ENCODE measurements at regions not wholly inside any gene's neighbourhood (a gene's known extent, or its start where the extent isn't known, plus 50 kb on each side); places are given as distances from the start of the nearest gene placed in this dataset.

DNA sequence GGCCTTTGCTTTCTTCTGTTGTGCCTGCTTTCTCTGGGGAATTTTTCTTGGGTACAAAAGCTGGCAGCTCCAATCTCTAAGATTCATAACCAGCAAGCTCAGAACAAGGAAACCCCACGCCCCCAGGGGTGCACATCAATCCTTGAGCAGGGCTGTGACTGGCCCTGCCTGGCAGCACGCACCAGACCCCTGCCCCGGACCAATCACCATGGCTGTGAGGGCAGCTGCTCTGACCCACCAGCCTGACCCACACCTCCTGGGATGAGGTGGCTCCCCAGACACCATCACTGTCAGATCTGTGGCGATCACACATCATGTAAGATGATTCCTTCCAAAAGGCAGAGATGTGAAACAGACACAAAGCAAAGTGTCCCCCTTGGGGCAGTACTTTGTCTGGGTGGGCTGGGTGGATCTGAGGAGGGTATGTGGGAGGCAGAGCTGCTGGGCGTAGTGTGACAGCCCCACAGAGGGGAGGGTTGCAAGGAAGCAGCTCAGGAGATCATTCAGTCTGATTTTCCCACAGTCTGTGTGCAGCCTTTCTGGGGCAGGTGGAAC is 175.5 kb upstream of the SHH start:
- WGBS (ENCODE audit: low lambda C conversion rate), result 17% methylated on average over 2 of the region's 5 CpGs
- no peaks in the 10 kb centered on the region for H4K20me1 ChIP-seq (ENCODE audit: insufficient read depth, low read length)
- no peak overlapping the region for H3K27ac ChIP-seq (ENCODE audit: extremely low read length, insufficient read depth, low read length)
- no TSS peak for BruUV-seq (replicated peaks)
- no peaks in the 10 kb centered on the region for H3K79me2 ChIP-seq (ENCODE audit: insufficient read depth, low read length)
- H3K36me3 ChIP-seq (replicated peaks in 1 of 2; ENCODE audit: control insufficient read depth in 1 of 2, insufficient read depth in 2 of 2, low read length in 2 of 2), result no peaks in the 10 kb centered on the region
- H2AFZ ChIP-seq (ENCODE audit: low read length), result no peak overlapping the region
- in situ Hi-C loops (cut with HindIII; ENCODE audit: extremely low pct_ligation_motif_present, low pct_unique_long_range_greater_than_20kb), result no loop called here
- no peak overlapping the region for H3K4me3 ChIP-seq (replicated peaks in 1 of 3; ENCODE audit: insufficient read depth in 1 of 3, low read depth in 2 of 3, low read length in 3 of 3)
- no peak overlapping the region for H3K9ac ChIP-seq (ENCODE audit: insufficient read depth, low read depth, low read length)
- DNase-seq (ENCODE audit: low spot score), result no peak
- FAIRE-seq, result no peak
- H3K4me1 ChIP-seq (ENCODE audit: insufficient read depth, low read length), result no peaks in the 10 kb centered on the region
- TF ChIP-seq, protein P1, sequence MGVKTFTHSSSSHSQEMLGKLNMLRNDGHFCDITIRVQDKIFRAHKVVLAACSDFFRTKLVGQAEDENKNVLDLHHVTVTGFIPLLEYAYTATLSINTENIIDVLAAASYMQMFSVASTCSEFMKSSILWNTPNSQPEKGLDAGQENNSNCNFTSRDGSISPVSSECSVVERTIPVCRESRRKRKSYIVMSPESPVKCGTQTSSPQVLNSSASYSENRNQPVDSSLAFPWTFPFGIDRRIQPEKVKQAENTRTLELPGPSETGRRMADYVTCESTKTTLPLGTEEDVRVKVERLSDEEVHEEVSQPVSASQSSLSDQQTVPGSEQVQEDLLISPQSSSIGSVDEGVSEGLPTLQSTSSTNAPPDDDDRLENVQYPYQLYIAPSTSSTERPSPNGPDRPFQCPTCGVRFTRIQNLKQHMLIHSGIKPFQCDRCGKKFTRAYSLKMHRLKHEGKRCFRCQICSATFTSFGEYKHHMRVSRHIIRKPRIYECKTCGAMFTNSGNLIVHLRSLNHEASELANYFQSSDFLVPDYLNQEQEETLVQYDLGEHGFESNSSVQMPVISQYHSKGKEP (CRISPR knock-in tag; IDR thresholded peaks at IDR 0.05), result no peak
- no peak for TF ChIP-seq ZNF496 (CRISPR knock-in tag; IDR thresholded peaks at IDR 0.05; ENCODE audit: insufficient replicate concordance)
- TF ChIP-seq ZZZ3 (CRISPR knock-in tag; IDR thresholded peaks at IDR 0.05; ENCODE audit: borderline replicate concordance), result no peak
- TF ChIP-seq, protein P2, sequence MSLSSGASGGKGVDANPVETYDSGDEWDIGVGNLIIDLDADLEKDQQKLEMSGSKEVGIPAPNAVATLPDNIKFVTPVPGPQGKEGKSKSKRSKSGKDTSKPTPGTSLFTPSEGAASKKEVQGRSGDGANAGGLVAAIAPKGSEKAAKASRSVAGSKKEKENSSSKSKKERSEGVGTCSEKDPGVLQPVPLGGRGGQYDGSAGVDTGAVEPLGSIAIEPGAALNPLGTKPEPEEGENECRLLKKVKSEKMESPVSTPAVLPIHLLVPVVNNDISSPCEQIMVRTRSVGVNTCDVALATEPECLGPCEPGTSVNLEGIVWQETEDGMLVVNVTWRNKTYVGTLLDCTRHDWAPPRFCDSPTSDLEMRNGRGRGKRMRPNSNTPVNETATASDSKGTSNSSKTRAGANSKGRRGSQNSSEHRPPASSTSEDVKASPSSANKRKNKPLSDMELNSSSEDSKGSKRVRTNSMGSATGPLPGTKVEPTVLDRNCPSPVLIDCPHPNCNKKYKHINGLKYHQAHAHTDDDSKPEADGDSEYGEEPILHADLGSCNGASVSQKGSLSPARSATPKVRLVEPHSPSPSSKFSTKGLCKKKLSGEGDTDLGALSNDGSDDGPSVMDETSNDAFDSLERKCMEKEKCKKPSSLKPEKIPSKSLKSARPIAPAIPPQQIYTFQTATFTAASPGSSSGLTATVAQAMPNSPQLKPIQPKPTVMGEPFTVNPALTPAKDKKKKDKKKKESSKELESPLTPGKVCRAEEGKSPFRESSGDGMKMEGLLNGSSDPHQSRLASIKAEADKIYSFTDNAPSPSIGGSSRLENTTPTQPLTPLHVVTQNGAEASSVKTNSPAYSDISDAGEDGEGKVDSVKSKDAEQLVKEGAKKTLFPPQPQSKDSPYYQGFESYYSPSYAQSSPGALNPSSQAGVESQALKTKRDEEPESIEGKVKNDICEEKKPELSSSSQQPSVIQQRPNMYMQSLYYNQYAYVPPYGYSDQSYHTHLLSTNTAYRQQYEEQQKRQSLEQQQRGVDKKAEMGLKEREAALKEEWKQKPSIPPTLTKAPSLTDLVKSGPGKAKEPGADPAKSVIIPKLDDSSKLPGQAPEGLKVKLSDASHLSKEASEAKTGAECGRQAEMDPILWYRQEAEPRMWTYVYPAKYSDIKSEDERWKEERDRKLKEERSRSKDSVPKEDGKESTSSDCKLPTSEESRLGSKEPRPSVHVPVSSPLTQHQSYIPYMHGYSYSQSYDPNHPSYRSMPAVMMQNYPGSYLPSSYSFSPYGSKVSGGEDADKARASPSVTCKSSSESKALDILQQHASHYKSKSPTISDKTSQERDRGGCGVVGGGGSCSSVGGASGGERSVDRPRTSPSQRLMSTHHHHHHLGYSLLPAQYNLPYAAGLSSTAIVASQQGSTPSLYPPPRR (CRISPR knock-in tag; IDR thresholded peaks at IDR 0.05; ENCODE audit: borderline replicate concordance), result no peak
- TF ChIP-seq, protein P3, sequence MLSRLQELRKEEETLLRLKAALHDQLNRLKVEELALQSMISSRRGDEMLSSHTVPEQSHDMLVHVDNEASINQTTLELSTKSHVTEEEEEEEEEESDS (CRISPR knock-in tag; IDR thresholded peaks at IDR 0.05; ENCODE audit: borderline replicate concordance), result no peak
- TF ChIP-seq ZNF792 (CRISPR knock-in tag; IDR thresholded peaks at IDR 0.05), result no peak
- TF ChIP-seq, protein P4, sequence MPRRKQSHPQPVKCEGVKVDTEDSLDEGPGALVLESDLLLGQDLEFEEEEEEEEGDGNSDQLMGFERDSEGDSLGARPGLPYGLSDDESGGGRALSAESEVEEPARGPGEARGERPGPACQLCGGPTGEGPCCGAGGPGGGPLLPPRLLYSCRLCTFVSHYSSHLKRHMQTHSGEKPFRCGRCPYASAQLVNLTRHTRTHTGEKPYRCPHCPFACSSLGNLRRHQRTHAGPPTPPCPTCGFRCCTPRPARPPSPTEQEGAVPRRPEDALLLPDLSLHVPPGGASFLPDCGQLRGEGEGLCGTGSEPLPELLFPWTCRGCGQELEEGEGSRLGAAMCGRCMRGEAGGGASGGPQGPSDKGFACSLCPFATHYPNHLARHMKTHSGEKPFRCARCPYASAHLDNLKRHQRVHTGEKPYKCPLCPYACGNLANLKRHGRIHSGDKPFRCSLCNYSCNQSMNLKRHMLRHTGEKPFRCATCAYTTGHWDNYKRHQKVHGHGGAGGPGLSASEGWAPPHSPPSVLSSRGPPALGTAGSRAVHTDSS (CRISPR knock-in tag; conservative IDR thresholded peaks at IDR 0.05), result no peak
- intact Hi-C loops (cut with micrococcal nuclease; ENCODE audit: unreplicated experiment), result no loop called here
- H3K4me2 ChIP-seq (ENCODE audit: low read depth, low read length), result no peak overlapping the region
- ATAC-seq, result no peak
- peaks cover 13 to 44% of the 10 kb centered on the region in 2 experiments; a peak in 4 of 5 replicates for H3K27me3 ChIP-seq (ENCODE audit: control insufficient read depth in 1 of 2, insufficient read depth in 2 of 2, low read length in 2 of 2)
- CTCF ChIA-PET (ENCODE audit: low intra/inter-chr PET ratio, low total read pairs), result no interaction called here
- H3K9me3 ChIP-seq (ENCODE audit: low read length), result no peaks in the 10 kb centered on the region
- POLR2A ChIA-PET, result no interaction called here

Measured in HepG2 (cell line).